ENCODE measurements at regions not wholly inside any gene's neighbourhood (a gene's known extent, or its start where the extent isn't known, plus 50 kb on each side); places are given as distances from the start of the nearest gene placed in this dataset.

- no peak for TF ChIP-seq CTCF (IDR thresholded peaks at IDR 0.05)
- TF ChIP-seq POLR2A (IDR thresholded peaks at IDR 0.05) = no peak
Measured at GRCh38 chr9:27800692-27801370, 227.6 kb upstream of the C9orf72 start.
